GM12878 (cell line): ENCODE measurements at regions not wholly inside any gene's neighbourhood (a gene's known extent, or its start where the extent isn't known, plus 50 kb on each side); places are given as distances from the start of the nearest gene placed in this dataset.

Source experiments
- ATAC-seq: fragments of 200-7000 bp; cut with Tn5 transposase; 3 replicates; pipeline ENCODE4 v1.9.1; 2020; ENCODE audit warnings: mild to moderate bottlenecking, moderate library complexity
- BruUV-seq: library from RNA; stranded (reverse); fragments of 400-500 nt; replicated peaks from 2 replicates; lab custom pipeline; 2021; lab: Mats Ljungman, UMichigan
- CTCF ChIA-PET: fragments of 300-600 bp; sonication (Branson Sonifier 250); formaldehyde crosslinking; extraction: SDS; loops from one replicate; lab custom pipeline; 2021; ENCODE audit warnings: inconsistent platforms; lab: Yijun Ruan, JAX
- POLR2A ChIA-PET: fragments of 350-600 bp; formaldehyde crosslinking; extraction: SDS; loops from one replicate; lab custom pipeline; 2021; ENCODE audit warnings: inconsistent platforms; lab: Charles Lee
- RAD21 ChIA-PET: fragments of 300-600 bp; sonication (Branson Sonifier 250); formaldehyde crosslinking; loops from one replicate; lab custom pipeline; 2023; ENCODE audit warnings: antibody characterized with exemption; ENCODE audit not compliant: unreplicated experiment; lab: Charles Lee
- SMC1A ChIA-PET: fragments of 300-600 bp; sonication (Branson Sonifier 250); formaldehyde crosslinking; loops from one replicate; lab custom pipeline; 2023; ENCODE audit not compliant: unreplicated experiment, uncharacterized antibody; lab: Charles Lee
- DNase-seq: peaks from one replicate; pipeline ENCODE4 v3.0.0-alpha.2; 2011; ENCODE audit warnings: low read depth, low spot score
- FAIRE-seq: peaks from 3 replicates; lab custom pipeline; 2011; peaks lifted over from hg19 to GRCh38; lab: Jason Lieb, UNC
- H2AFZ ChIP-seq: 2 replicates; pipeline ENCODE4 v1.6.0; 2011; ENCODE audit warnings: low read depth, low read length, control low read depth; ENCODE audit not compliant: control insufficient read depth
- H3K27ac ChIP-seq: 2 replicates; pipeline ENCODE4 v1.5.1; 2011; ENCODE audit warnings: control low read depth; ENCODE audit not compliant: control insufficient read depth, insufficient read depth
- H3K27me3 ChIP-seq, 2 experiments: replicated peaks in 1 of 2; 2 replicates each; pipeline versions ENCODE4 v1.6.0 to v1.6.1; 2011; ENCODE audit warnings: low read length in 1 of 2; ENCODE audit not compliant: control insufficient read depth in 2 of 2, insufficient read depth in 2 of 2
- H3K36me3 ChIP-seq, 2 experiments: 2 replicates each; pipeline ENCODE4 v1.5.1; 2011; ENCODE audit warnings: low read length in 1 of 2; ENCODE audit not compliant: control insufficient read depth in 2 of 2, insufficient read depth in 2 of 2
- H3K4me1 ChIP-seq: 2 replicates; pipeline ENCODE4 v1.6.1; 2011; ENCODE audit warnings: mild to moderate bottlenecking, low read length, moderate library complexity, mixed read lengths; ENCODE audit not compliant: control insufficient read depth, insufficient read depth
- H3K4me2 ChIP-seq: 2 replicates; pipeline ENCODE4 v1.6.0; 2011; ENCODE audit warnings: control low read depth; ENCODE audit not compliant: control insufficient read depth, insufficient read depth
- H3K4me3 ChIP-seq: fragments of 200-600 bp; sonication (generic); 2 replicates; pipeline ENCODE4 v1.5.1; 2016
- H3K79me2 ChIP-seq: 2 replicates; pipeline ENCODE4 v1.6.0; 2011; ENCODE audit warnings: low read length; ENCODE audit not compliant: control insufficient read depth, insufficient read depth
- H3K9ac ChIP-seq: 2 replicates; pipeline ENCODE4 v1.8.0; 2011; ENCODE audit warnings: low read length, control low read depth, mixed read lengths; ENCODE audit not compliant: control insufficient read depth, insufficient read depth
- H3K9me3 ChIP-seq: replicated peaks from 3 replicates; pipeline ENCODE4 v1.5.1; 2011; ENCODE audit warnings: mild to moderate bottlenecking, low read length; ENCODE audit not compliant: control insufficient read depth, insufficient read depth
- H4K20me1 ChIP-seq: 2 replicates; pipeline ENCODE4 v1.6.0; 2011; ENCODE audit not compliant: control insufficient read depth, insufficient read depth
- BMI1 ChIP-seq: fragments of 450-650 bp; IDR thresholded peaks from 2 replicates; pipeline ENCODE4 v1.6.1; 2016; ENCODE audit warnings: mild to moderate bottlenecking, moderate library complexity, borderline replicate concordance
- EED ChIP-seq: sonication (generic); IDR thresholded peaks from 2 replicates; pipeline ENCODE4 v1.6.1; 2016; ENCODE audit warnings: antibody characterized with exemption, low read depth
- HDAC2 ChIP-seq: fragments of 200-600 bp; sonication (generic); IDR thresholded peaks from 2 replicates; pipeline ENCODE4 v1.6.1; 2017
- HSF1 ChIP-seq: fragments of 150-350 bp; IDR thresholded peaks from 2 replicates; pipeline ENCODE4 v1.6.1; 2014; ENCODE audit warnings: mild to moderate bottlenecking, low read depth, low read length
- IKZF1 ChIP-seq: fragments of 450-650 bp; conservative IDR thresholded peaks from 2 replicates; pipeline ENCODE4 v1.6.1; 2017; ENCODE audit warnings: antibody characterized with exemption, mild to moderate bottlenecking
- IKZF2 ChIP-seq, 2 experiments: fragments of 450-650 bp; IDR thresholded peaks; 2 replicates each; pipeline ENCODE4 v1.6.1; 2017; ENCODE audit warnings: mild to moderate bottlenecking in 2 of 2, moderate library complexity in 2 of 2
- JUNB ChIP-seq: IDR thresholded peaks from 2 replicates; pipeline ENCODE4 v1.6.1; 2016; ENCODE audit warnings: antibody characterized with exemption, mild to moderate bottlenecking
- MEF2A ChIP-seq: IDR thresholded peaks from 2 replicates; pipeline ENCODE4 v1.6.1; 2011; ENCODE audit warnings: low read depth, mild to moderate bottlenecking, low read length, moderate library complexity; ENCODE audit not compliant: insufficient read depth
- NKRF ChIP-seq: fragments of 450-650 bp; conservative IDR thresholded peaks from 2 replicates; pipeline ENCODE4 v1.6.1; 2017; ENCODE audit warnings: mild to moderate bottlenecking, moderate library complexity
- PAX8 ChIP-seq: fragments of 450-650 bp; IDR thresholded peaks from 2 replicates; pipeline ENCODE4 v1.6.1; 2017; ENCODE audit warnings: mild to moderate bottlenecking, moderate library complexity
- YY1 ChIP-seq: IDR thresholded peaks from 2 replicates; pipeline ENCODE4 v1.6.1; 2011; ENCODE audit warnings: low read depth, mild to moderate bottlenecking, low read length
- ZNF207 ChIP-seq: fragments of 450-650 bp; IDR thresholded peaks from 2 replicates; pipeline ENCODE4 v1.6.1; 2014; ENCODE audit warnings: antibody characterized with exemption, mild to moderate bottlenecking, borderline replicate concordance
- WGBS: methylation state at CpG from one replicate; pipeline ENCODE4 v1.1.6; 2016; ENCODE audit warnings: low lambda C conversion rate; ENCODE audit not compliant: insufficient replicate concordance, insufficient coverage; ENCODE audit errors: missing lambda C conversion rate; 5-methylcytosine and 5-hydroxymethylcytosine counted together
- in situ Hi-C: fragments of 300-500 bp; cut with MboI; formaldehyde crosslinking; loops from 9 replicates; pipeline ENCODE4 v1.14.3; 2018; ENCODE audit warnings: mixed read lengths
- intact Hi-C: fragments of 100-400 bp; cut with micrococcal nuclease; formaldehyde crosslinking; loops from one replicate; pipeline ENCODE4 v1.14.2; 2022; ENCODE audit not compliant: unreplicated experiment
- TF ChIP-seq, protein P1 (sequence below): IDR thresholded peaks from 2 replicates; pipeline ENCODE4 v1.6.1; 2012; ENCODE audit warnings: low read length, inconsistent platforms
- TF ChIP-seq, protein P2 (sequence below): IDR thresholded peaks from 2 replicates; pipeline ENCODE4 v1.6.1; 2011; ENCODE audit warnings: mild to moderate bottlenecking, low read depth, low read length, moderate library complexity; ENCODE audit not compliant: insufficient replicate concordance

DNA sequence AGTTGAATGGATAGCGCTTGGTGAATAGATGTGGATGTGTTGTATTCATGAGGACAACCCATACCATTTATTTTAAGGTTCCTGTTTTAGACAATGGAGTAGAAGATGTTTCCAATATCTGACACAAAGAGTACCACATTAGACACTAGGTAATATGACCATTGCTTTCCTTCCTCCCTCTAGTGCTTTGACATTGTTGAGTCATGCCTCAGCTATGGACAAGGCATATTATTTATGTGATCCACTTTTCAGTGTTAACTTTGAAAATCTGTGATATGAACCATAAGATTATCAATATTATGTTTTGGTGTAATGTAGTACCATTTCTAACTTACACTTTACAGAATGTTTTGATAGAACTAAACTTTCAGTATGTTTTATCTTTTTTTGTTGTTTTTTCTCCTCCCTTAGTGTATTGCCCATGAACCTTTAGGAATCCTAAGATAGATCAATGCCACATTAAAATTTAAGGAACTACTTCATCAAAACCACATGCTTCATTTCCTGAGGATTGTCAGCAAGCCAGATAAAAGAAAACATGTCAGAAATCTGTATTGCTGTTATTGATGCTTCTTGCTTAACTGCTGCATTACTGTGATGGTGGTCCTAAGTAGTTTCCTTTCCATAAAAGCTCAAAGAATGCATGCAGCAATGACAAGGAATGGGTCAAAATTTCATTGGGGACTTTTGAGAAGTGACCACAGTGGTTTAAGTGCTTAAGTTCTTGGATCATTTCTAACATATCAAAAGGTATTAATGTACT is 105.0 kb downstream of the PCDH7 start:
- H2AFZ ChIP-seq, result no peak overlapping the region
- ATAC-seq (no peak), DNase-seq (no peak), FAIRE-seq (no peak)
- no peaks in the 10 kb centered on the region for H4K20me1 ChIP-seq
- H3K79me2 ChIP-seq, result no peaks in the 10 kb centered on the region
- no peak overlapping the region for H3K4me3 ChIP-seq
- H3K9ac ChIP-seq, result no peak overlapping the region
- 0% methylated on average over 1 of the region's 1 CpG for WGBS
- ChIA-PET SMC1A (no interaction called here), RAD21 (no interaction called here), POLR2A (no interaction called here), CTCF (interaction anchor here (1.5 kb wide), 1 partner anchor 11 kb away, joined by 3 read pairs; no protein-coding TSS in a partner anchor)
- H3K4me1 ChIP-seq, result no peaks in the 10 kb centered on the region
- no peaks in the 10 kb centered on the region for H3K9me3 ChIP-seq
- in situ Hi-C loops, result no loop called here
- H3K4me2 ChIP-seq, result no peak overlapping the region
- no peaks in the 10 kb centered on the region for H3K36me3 ChIP-seq
- TF ChIP-seq ZNF207 (no peak), BMI1 (no peak), PAX8 (no peak), MEF2A (no peak), IKZF1 (no peak), HSF1 (no peak), JUNB (no peak), NKRF (no peak), IKZF2 (IDR thresholded peaks at IDR 0.05) (no peak), HDAC2 (no peak), YY1 (no peak), EED (no peak)
- TF ChIP-seq, protein P1, sequence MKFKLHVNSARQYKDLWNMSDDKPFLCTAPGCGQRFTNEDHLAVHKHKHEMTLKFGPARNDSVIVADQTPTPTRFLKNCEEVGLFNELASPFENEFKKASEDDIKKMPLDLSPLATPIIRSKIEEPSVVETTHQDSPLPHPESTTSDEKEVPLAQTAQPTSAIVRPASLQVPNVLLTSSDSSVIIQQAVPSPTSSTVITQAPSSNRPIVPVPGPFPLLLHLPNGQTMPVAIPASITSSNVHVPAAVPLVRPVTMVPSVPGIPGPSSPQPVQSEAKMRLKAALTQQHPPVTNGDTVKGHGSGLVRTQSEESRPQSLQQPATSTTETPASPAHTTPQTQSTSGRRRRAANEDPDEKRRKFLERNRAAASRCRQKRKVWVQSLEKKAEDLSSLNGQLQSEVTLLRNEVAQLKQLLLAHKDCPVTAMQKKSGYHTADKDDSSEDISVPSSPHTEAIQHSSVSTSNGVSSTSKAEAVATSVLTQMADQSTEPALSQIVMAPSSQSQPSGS, result no peak
- TF ChIP-seq, protein P2, sequence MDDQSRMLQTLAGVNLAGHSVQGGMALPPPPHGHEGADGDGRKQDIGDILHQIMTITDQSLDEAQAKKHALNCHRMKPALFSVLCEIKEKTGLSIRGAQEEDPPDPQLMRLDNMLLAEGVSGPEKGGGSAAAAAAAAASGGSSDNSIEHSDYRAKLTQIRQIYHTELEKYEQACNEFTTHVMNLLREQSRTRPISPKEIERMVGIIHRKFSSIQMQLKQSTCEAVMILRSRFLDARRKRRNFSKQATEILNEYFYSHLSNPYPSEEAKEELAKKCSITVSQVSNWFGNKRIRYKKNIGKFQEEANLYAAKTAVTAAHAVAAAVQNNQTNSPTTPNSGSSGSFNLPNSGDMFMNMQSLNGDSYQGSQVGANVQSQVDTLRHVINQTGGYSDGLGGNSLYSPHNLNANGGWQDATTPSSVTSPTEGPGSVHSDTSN, result no peak
- intact Hi-C loops, result no loop called here
- BruUV-seq, result no TSS peak
- H3K27ac ChIP-seq, result no peak overlapping the region
- H3K27me3 ChIP-seq, result no peaks in the 10 kb centered on the region
